PC-9 (cell line): ENCODE measurements at regions not wholly inside any gene's neighbourhood (a gene's known extent, or its start where the extent isn't known, plus 50 kb on each side); places are given as distances from the start of the nearest gene placed in this dataset.

Experiments
- BruUV-seq: library from RNA; stranded (reverse); fragments of 400-500 nt; replicated peaks from 2 replicates; lab custom pipeline; 2021; lab: Mats Ljungman, UMichigan
- CTCF ChIA-PET: fragments of 300-600 bp; sonication (Branson Sonifier 250); formaldehyde crosslinking; loops from one replicate; lab custom pipeline; 2022; ENCODE audit warnings: antibody characterized with exemption; lab: Charles Lee
- POLR2A ChIA-PET: fragments of 300-600 bp; sonication (Branson Sonifier 250); formaldehyde crosslinking; loops from one replicate; lab custom pipeline; 2022; ENCODE audit warnings: antibody characterized with exemption; ENCODE audit not compliant: unreplicated experiment; lab: Charles Lee
- DNase-seq, 2 experiments: peaks; one replicate each; pipeline versions ENCODE4 v3.0.0 to v3.0.0-alpha.2; 2015 to 2022; ENCODE audit warnings: mixed read lengths in 1 of 2
- H2AFZ ChIP-seq: fragments of 200-600 bp; sonication (generic); 2 replicates; pipeline ENCODE4 v1.8.1; 2017; ENCODE audit warnings: antibody characterized with exemption
- H3F3A ChIP-seq: fragments of 200-600 bp; sonication (generic); 2 replicates; pipeline ENCODE4 v1.8.1; 2017; ENCODE audit warnings: antibody characterized with exemption, mild to moderate bottlenecking, low read depth; ENCODE audit not compliant: insufficient read depth
- H3K27ac ChIP-seq: fragments of 200-600 bp; sonication (generic); 2 replicates; pipeline ENCODE4 v1.6.1; 2016; ENCODE audit warnings: mixed run types
- H3K27me3 ChIP-seq: fragments of 200-600 bp; sonication (generic); 2 replicates; pipeline ENCODE4 v1.6.1; 2016; ENCODE audit warnings: low read depth, mixed run types; ENCODE audit not compliant: insufficient read depth
- H3K36me3 ChIP-seq: fragments of 200-600 bp; sonication (generic); 2 replicates; pipeline ENCODE4 v1.6.1; 2016; ENCODE audit warnings: low read depth, mixed run types
- H3K4me1 ChIP-seq: fragments of 200-600 bp; sonication (generic); replicated peaks from 2 replicates; pipeline ENCODE4 v1.6.1; 2016; ENCODE audit warnings: mixed run types; ENCODE audit not compliant: insufficient read depth
- H3K4me2 ChIP-seq: fragments of 200-600 bp; sonication (generic); 2 replicates; pipeline ENCODE4 v1.6.1; 2017; ENCODE audit warnings: mixed run types
- H3K4me3 ChIP-seq: fragments of 200-600 bp; sonication (generic); 2 replicates; pipeline ENCODE4 v1.6.1; 2016; ENCODE audit warnings: mixed run types
- H3K79me2 ChIP-seq: fragments of 200-600 bp; sonication (generic); 2 replicates; pipeline ENCODE4 v1.6.1; 2017; ENCODE audit warnings: low read depth, mixed run types
- H3K9me2 ChIP-seq: fragments of 200-600 bp; sonication (generic); 2 replicates; pipeline ENCODE4 v1.8.1; 2017; ENCODE audit warnings: mild to moderate bottlenecking; ENCODE audit not compliant: insufficient read depth
- H3K9me3 ChIP-seq: fragments of 200-600 bp; sonication (generic); 2 replicates; pipeline ENCODE4 v1.8.1; 2016; ENCODE audit warnings: low read depth; ENCODE audit not compliant: insufficient read depth
- H4K20me1 ChIP-seq: fragments of 200-600 bp; sonication (generic); 2 replicates; pipeline ENCODE4 v1.8.1; 2017; ENCODE audit not compliant: insufficient read depth
- EZH2 ChIP-seq: fragments of 200-600 bp; sonication (generic); IDR thresholded peaks from 2 replicates; pipeline ENCODE4 v1.8.0; 2017; ENCODE audit warnings: antibody characterized with exemption, low read depth
- intact Hi-C: fragments of 100-400 bp; cut with micrococcal nuclease; formaldehyde crosslinking; loops from one replicate; pipeline ENCODE4 v1.10.0; 2022; ENCODE audit not compliant: unreplicated experiment
- TF ChIP-seq, protein P1 (sequence below): fragments of 200-600 bp; sonication (generic); conservative IDR thresholded peaks from 2 replicates; pipeline ENCODE4 v1.6.1; 2017; ENCODE audit warnings: mixed run types, antibody characterized with exemption, mild to moderate bottlenecking, moderate library complexity

DNA sequence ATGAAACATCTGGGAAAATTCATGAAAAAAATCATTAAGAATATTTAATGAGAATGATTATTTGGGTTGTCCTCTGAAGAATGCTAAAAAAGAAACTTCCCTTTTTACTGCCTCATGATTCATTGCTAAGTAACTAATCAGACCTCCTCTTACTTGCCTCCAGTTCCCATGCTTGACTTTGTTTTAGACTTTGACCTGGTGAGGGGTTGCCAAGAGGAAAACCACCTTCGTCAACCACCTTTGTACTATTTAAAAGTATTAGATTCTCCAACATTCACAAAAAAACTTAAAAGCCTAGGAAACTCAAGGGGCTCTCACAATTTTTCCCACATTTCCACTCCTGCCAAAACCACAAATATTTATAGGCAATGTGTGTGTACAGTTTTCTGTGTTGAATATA, 115.2 kb upstream of the ST8SIA4 start:
- TF ChIP-seq, protein P1, sequence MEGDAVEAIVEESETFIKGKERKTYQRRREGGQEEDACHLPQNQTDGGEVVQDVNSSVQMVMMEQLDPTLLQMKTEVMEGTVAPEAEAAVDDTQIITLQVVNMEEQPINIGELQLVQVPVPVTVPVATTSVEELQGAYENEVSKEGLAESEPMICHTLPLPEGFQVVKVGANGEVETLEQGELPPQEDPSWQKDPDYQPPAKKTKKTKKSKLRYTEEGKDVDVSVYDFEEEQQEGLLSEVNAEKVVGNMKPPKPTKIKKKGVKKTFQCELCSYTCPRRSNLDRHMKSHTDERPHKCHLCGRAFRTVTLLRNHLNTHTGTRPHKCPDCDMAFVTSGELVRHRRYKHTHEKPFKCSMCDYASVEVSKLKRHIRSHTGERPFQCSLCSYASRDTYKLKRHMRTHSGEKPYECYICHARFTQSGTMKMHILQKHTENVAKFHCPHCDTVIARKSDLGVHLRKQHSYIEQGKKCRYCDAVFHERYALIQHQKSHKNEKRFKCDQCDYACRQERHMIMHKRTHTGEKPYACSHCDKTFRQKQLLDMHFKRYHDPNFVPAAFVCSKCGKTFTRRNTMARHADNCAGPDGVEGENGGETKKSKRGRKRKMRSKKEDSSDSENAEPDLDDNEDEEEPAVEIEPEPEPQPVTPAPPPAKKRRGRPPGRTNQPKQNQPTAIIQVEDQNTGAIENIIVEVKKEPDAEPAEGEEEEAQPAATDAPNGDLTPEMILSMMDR, result no peak
- no peak overlapping the region for H3K4me2 ChIP-seq
- CTCF ChIA-PET, result no interaction called here
- H3K27ac ChIP-seq, result no peak overlapping the region
- no TSS peak for BruUV-seq
- H3K4me1 ChIP-seq, result no peaks in the 10 kb centered on the region
- no peaks in the 10 kb centered on the region for H3F3A ChIP-seq
- no peaks in the 10 kb centered on the region; the same call in 1 of the 2 replicates for H3K9me3 ChIP-seq
- POLR2A ChIA-PET, result no interaction called here
- intact Hi-C loops, result no loop called here
- no peak for DNase-seq
- H3K27me3 ChIP-seq, result no peaks in the 10 kb centered on the region
- no peaks in the 10 kb centered on the region for H3K79me2 ChIP-seq
- H3K9me2 ChIP-seq, result no peaks in the 10 kb centered on the region
- H4K20me1 ChIP-seq, result no peaks in the 10 kb centered on the region
- no peak overlapping the region for H2AFZ ChIP-seq
- no peaks in the 10 kb centered on the region for H3K36me3 ChIP-seq
- no peak overlapping the region for H3K4me3 ChIP-seq

- ChIA-PET POLR2A (no interaction called here), CTCF (no interaction called here)
Observed at GRCh38 chr5:101012880-101013279, 109.8 kb upstream of the ST8SIA4 start.

DNA sequence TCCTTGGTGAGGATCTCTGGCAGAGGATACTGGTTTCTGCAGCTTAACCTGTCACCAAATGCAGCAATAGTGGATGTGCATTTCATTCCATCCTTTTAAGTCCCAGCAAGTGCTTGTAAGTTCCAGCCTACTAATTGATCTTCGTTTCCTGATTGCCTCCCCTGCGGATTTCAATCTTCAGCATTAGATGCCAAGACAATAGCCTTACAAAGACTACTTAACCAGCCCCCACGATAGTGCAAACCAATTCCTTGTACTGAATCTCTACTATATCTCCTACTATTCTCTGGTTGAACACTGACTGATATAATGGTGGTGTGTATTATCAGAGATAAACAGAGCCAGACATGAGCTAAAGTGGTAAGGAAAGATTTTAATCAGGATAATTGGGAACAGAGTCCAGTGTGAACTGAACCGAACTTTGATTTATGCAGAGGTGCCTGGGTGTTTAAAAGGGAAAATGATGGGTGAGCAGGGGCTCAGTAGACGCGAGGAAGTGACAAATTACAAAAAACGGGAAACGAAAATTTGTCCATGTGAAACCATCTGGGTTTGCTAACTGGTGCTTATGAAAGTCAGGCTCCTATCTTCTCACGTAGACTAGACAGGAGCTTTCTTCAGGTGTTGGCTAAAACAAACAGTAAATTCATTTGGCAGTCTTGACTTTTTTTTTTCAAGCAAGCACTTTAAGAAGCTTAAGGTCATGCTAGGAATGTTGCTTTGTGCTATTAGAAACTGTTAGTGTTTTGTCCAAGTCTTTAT, 106.9 kb upstream of the ST8SIA4 start:
- H3K79me2 ChIP-seq, result no peaks in the 10 kb centered on the region
- ChIA-PET CTCF (no interaction called here), POLR2A (interaction anchor here (0.6 kb wide), 1 partner anchor 386 kb away, joined by 9 read pairs; no protein-coding TSS in a partner anchor)
- H4K20me1 ChIP-seq, result no peaks in the 10 kb centered on the region
- H3K27me3 ChIP-seq, result no peaks in the 10 kb centered on the region
- no peak overlapping the region for H3K4me2 ChIP-seq
- no peaks in the 10 kb centered on the region for H3K9me2 ChIP-seq
- H3K9me3 ChIP-seq, result no peaks in the 10 kb centered on the region
- no peak overlapping the region for H2AFZ ChIP-seq
- no peak overlapping the region for H3K4me3 ChIP-seq
- H3K4me1 ChIP-seq, result no peaks in the 10 kb centered on the region
- H3K36me3 ChIP-seq, result no peaks in the 10 kb centered on the region
- intact Hi-C loops, result no loop called here
- BruUV-seq, result no TSS peak
- no peak overlapping the region for H3K27ac ChIP-seq
- no peak for TF ChIP-seq EZH2
- TF ChIP-seq, protein P1, result no peak
- no peaks in the 10 kb centered on the region for H3F3A ChIP-seq
- DNase-seq, result no peak

More at GRCh38 chr5:101012880-101013279, 109.8 kb upstream of the ST8SIA4 start:
- intact Hi-C loops, result no loop called here
- DNase-seq, result no peak
- Histone ChIP-seq H4K20me1 (no peaks in the 10 kb centered on the region), H3K27me3 (no peaks in the 10 kb centered on the region), H3K4me3 (no peak overlapping the region), H3K79me2 (no peaks in the 10 kb centered on the region), H2AFZ (no peak overlapping the region), H3K27ac (no peak overlapping the region), H3K4me2 (no peak overlapping the region), H3K36me3 (no peaks in the 10 kb centered on the region), H3K9me2 (no peaks in the 10 kb centered on the region), H3K4me1 (no peaks in the 10 kb centered on the region), H3F3A (no peaks in the 10 kb centered on the region), H3K9me3 (no peaks in the 10 kb centered on the region; the same call in 1 of the 2 replicates)
- BruUV-seq, result no TSS peak
- TF ChIP-seq EZH2, result no peak
- TF ChIP-seq, protein P1, result no peak
